GM19397 (cell line): ENCODE measurements at regions not wholly inside any gene's neighbourhood (a gene's known extent, or its start where the extent isn't known, plus 50 kb on each side); places are given as distances from the start of the nearest gene placed in this dataset.

Source experiments
- ATAC-seq: cut with Tn5 transposase; IDR thresholded peaks from one replicate; pipeline ENCODE4 v1.9.1; 2021; ENCODE audit warnings: mild to moderate bottlenecking, moderate library complexity; ENCODE audit not compliant: unreplicated experiment

DNA sequence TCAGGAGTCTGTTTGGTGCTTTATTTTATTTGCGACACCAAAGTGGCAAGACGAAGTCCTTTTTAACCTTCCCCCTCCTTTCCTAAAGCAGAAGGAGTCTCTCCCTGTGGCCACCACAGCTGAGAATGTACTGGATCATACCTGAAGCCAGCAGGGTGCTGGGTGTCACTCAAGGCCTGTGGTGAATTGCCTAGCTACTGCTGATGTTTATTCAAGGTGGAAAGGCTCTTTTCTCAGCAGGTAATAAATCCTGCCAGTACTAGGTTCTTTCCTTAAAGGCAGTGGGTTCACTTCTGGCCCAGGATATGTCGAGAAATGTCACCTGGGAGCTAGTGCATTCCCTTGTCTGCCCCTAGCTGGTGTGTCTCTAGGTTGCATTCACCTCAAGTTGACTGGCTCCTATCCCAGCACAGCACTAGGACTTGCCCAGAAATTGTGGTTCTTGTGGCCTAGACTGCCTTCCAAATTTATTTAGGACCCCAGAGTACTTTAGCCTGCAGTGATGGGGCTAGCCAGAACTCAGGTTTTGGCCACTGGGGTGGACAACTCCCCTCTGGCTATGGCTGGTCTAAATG, 60.8 kb upstream of the FAM3C start:
- ATAC-seq = no peak

DNA sequence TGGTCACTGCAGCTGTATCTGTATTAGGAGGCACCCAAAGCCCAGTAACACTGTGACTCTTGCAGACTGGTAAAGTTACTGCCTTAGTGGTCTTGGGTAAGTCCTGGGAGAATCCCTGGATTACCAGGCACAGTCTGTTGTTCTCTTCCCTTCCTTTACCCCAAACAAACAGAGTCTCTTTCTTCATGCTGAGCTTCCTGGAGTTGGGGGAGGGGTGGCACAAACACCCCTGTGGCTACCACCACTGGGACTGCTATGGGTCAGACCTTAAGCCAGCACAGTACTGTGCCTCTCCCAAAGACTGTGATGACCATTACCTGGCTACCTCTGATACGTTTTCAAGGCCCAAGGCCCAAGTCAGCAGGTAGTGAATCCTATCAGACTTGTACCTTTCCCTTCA, 59.9 kb upstream of the FAM3C start:
- no peak for ATAC-seq

DNA sequence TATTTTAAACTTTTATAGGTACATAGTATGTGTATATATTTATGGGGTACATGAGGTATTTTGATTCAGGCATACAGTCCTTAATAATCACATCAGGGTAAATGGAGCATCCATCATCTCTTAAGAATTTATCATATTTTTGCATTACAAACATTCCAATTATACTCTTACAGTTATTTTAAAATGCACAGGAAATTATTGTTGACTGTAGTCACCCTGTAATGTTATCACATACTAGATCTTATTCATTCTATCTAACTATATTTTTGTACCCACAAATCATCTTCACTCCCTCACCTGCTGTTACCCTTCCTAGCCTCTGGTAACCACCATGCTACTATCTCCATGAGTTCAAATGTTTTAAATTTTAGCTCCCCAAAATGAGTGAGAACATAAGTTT, 56.3 kb upstream of the FAM3C start:
- no peak for ATAC-seq

DNA sequence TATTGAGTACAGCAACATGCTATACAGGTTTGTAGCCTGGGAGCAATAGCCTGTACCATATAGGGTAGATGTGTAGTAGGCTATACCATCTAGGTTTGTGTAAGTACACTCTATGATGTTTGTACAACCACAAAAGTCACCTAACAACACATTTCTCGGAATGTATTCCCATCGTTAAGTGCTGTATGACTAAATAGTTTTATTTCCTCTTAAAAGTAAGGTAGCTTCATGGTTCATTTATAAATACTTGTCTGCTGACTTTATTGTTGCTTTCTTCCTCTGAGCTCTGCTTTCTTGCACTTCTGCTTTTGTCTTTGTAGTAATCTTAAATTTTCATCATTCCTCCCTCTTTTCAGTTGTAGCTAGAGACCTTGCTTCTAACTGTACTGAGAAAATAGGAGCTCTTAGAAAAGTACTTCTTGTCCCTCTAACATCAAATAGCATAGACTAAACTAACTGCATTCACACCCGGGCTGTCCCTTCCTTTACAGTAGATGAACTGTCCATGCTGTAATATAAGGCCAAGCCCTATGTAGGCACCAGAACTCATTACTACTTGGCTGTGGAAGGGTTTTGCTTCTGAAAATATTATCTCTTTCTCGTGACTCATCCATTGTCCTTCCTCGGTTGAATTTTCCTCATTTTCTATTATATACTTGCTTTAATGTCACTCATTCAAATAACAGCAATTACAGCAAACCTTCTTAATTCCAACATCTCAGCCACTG, 55.4 kb upstream of the FAM3C start:
- no peak for ATAC-seq

DNA sequence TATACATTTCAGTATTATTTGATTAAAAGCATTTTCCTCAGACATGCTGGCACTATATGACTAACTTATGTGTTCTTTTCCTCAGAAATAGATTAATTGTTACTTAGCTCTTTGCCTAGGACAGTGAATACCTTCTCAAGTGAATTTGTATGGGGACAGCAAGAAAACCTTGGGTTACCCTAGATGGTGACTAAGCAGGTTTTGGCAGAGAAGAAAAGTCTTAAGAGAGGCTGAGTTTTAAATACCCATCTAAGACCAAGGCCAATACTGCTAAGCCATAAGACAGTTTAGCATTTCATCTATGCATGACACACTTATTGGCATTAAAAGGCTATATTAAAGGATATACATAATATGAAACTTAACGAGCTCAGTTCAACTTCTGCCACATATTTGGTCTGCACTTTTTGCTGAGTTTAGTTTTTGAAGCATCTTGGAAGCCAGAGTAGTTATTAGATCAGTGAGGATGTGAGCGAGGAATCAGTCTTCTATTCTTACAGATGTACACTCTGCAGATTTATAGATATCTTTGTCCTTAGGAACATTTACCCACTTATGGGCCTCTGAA, 54.6 kb upstream of the FAM3C start:
- no peak for ATAC-seq

DNA sequence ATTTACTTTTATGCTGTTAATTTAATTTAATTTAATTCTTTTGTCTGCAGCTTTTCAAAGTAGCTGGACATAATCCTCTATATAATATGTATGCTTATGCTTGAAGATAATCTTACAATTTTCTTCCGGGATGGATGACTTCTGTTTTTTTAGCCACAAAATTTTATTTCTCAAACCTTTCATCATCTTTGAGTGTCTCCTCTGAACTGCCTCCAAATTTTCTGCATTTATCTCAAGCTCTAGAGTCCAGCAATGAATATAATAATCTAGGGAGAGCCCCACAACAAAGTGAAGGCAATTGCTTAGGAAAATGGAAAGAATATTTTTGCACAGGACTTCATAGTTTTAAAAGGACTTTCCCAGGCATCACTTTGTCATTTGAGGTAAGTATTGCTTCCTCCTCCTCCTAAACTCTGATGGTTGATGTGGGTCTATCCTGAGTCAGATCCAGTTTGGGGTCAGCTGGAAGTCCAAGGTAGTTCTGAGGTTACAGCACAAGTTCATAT, 53.7 kb upstream of the FAM3C start:
- no peak for ATAC-seq

DNA sequence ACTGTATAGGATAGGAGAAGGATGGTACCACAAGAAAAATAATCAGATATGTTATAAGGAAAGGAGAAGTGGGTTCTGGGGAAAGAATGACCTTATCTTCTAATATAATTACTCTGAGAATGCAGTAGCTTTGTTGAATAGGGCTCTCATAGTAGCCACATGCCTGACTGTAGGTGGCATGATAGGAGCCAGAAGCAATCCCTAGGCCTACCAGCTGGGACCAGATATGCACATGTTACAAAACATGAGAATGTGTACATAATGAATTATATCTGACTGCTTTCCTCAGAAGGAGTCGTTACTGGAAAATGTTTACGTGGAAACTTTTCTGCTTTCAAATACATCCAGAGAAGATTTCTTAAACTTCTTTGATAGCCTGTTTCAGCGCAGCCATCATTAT, 53.2 kb upstream of the FAM3C start:
- ATAC-seq = no peak

DNA sequence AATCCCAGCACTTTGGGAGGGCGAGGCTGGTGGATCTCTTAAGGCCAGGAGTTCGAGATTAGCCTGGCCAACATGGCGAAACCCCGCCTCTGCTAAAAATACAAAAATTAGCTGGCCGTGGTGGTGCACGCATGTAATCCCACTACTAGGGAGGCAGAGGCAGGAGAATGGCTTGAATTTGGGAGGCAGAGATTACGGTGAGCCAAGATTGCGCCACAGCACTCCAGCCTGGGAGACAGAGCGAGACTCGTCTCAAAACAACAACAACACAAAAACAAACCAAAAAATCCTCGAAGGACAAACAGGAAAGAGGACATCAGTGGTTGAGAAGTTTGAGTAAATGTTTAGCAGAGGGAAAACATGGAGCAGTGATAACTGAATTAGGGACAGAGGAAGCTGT, 52.3 kb upstream of the FAM3C start:
- no peak for ATAC-seq

DNA sequence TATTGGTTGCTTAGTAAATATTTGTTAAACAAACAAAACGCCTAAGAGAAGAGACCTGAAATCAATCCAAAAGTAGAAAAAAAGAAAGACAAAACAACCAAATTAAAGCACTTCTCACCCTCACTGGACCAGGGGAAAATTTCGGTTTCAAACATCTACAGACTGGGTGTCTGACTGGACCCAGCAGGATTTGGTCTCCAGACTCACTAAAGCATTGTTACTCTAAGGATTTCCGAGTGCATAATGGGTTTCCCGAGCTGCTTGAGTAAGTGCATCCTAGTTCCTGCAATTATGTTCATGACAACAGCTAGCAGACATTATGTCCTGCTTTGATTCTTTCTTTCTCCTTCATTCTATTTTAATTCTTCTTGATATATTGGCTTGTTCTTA, 51.8 kb upstream of the FAM3C start:
- no peak for ATAC-seq

DNA sequence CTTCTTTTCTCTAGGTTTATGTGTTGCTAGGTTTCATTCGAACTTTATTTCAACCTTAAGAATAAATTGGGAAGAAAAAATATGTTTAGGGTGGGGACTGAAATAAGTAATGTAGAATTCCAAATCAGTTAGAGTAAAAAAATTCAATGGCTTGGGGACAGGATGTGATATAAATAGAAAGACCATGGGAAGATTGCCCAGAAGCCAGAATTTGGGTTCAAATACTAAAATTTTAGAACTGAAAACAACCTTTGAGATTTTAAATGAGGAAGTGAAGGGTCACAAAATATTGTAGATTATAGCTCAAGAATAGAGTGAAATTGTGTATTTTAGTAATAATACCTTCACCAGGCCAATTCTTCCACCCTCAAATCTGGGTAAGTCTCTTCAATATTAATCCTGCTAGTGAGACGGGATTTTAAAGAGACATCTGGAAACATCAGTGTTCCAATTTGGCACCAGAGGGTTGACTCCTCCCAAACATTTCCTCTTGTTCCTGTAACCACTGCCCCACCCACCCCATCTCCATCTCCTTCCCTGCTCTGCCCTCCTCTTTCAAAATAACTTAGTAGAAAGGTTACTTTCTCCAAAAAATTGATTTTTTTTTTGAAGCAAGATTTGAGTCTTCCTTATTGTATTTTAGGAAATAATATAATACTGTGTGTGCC, 51.3 kb upstream of the FAM3C start:
- no peak for ATAC-seq

DNA sequence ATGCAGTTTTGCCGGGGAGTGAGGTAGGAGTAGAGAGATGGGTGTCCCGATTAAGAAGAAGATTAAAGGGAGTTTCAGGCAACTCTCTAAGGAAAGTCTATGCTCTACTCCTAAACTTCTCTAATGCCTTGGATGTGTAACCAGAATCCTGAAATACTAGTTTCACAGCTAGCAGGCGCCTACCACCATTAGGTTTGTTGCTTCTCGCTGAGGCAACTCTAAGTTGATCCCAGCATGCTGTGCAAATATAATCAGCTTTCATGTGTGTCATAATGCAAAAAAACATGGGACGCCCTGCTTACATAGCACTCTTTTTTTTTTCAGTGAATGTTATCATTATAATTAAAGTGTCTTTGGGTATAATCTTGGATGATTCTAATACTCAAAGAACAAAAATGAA, 50.4 kb upstream of the FAM3C start:
- ATAC-seq = no peak
